ENCODE measurements at regions not wholly inside any gene's neighbourhood (a gene's known extent, or its start where the extent isn't known, plus 50 kb on each side); places are given as distances from the start of the nearest gene placed in this dataset.

- TF ChIP-seq, protein P1, sequence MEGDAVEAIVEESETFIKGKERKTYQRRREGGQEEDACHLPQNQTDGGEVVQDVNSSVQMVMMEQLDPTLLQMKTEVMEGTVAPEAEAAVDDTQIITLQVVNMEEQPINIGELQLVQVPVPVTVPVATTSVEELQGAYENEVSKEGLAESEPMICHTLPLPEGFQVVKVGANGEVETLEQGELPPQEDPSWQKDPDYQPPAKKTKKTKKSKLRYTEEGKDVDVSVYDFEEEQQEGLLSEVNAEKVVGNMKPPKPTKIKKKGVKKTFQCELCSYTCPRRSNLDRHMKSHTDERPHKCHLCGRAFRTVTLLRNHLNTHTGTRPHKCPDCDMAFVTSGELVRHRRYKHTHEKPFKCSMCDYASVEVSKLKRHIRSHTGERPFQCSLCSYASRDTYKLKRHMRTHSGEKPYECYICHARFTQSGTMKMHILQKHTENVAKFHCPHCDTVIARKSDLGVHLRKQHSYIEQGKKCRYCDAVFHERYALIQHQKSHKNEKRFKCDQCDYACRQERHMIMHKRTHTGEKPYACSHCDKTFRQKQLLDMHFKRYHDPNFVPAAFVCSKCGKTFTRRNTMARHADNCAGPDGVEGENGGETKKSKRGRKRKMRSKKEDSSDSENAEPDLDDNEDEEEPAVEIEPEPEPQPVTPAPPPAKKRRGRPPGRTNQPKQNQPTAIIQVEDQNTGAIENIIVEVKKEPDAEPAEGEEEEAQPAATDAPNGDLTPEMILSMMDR (IDR thresholded peaks at IDR 0.05), result no peak
- TF ChIP-seq POLR2AphosphoS5 (IDR thresholded peaks at IDR 0.05; ENCODE audit: low read depth, low read length) (no peak), EP300 (IDR thresholded peaks at IDR 0.05; ENCODE audit: borderline replicate concordance in 1 of 2, low read depth in 1 of 2, low read length in 1 of 2) (no peak), TCF12 (IDR thresholded peaks at IDR 0.05) (no peak)
These were observed 348.2 kb downstream of the ZSWIM6 start for GRCh38 chr5:61680247-61680646.
